ENCODE measurements at regions not wholly inside any gene's neighbourhood (a gene's known extent, or its start where the extent isn't known, plus 50 kb on each side); places are given as distances from the start of the nearest gene placed in this dataset.
"Not testable (repeated sequence)": the region's sequence is repeated elsewhere in the genome, so short reads cannot be mapped to it uniquely, and the experiment has no call there.

DNA sequence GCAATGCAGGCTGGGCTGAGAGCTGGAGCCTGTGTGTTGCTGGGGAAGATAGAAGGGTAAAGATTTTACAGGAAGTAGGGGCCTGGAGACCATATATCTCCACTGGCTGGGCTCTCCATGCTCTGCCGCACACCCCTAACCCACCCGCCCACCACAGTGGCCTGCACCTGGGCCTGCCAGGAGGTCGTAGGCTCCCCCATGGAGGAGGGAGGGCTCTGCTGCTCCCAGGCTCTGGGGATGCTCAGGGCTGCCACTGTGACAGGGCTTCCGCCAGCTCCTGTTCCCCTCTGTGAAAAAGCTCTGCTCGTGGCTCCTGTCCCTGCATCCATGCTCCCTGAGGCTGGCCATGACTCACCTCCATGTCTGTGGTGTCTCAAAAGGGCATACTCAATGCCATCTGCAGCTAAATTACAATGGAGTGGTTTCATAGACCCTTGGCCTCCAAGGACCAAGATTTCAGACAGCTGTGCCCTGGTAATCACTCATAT, 106.0 kb downstream of the CXCL12 start:
- no peak for DNase-seq (ENCODE audit: low read depth)

DNA sequence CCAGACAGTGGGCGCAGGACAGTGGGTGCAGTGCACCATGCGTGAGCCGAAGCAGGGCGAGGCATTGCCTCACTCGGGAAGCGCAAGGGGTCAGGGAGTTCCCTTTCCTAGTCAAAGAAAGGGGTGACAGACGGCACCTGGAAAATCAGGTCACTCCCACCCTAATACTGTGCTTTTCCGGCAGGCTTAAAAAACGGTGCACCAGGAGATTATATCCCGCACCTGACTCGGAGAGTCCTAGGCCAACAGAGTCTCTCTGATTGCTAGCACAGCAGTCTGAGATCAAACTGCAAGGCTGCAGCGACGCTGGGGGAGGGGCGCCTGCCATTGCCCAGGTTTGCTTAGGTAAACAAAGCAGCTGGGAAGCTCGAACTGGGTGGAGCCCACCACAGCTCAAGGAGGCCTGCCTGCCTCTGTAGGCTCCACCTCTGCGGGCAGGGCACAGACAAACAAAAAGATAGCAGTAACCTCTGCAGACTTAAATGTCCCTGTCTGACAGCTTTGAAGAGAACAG, 116.4 kb downstream of the CXCL12 start:
- DNase-seq (ENCODE audit: low read depth) = not testable (repeated sequence)

DNA sequence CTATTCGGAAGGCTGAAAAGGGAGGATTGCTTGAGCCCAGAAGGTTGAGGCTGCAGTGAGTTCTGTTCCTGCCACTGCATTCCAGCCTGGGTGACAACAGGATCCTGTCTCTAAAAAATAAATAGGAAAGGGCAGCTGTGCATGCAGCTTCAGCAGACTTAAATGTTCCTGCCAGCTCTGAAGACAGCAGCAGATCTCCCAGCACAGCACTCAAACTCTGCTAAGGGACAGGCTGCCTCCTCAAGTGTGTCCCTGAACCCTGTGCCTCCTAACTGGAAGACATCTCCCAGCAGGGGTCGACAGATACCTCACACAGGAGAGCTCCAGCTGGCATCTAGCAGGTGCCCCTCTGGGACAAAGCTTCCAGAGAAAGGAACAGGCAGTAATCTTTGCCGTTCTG, 117.9 kb downstream of the CXCL12 start:
- DNase-seq (ENCODE audit: low read depth) = no peak

DNA sequence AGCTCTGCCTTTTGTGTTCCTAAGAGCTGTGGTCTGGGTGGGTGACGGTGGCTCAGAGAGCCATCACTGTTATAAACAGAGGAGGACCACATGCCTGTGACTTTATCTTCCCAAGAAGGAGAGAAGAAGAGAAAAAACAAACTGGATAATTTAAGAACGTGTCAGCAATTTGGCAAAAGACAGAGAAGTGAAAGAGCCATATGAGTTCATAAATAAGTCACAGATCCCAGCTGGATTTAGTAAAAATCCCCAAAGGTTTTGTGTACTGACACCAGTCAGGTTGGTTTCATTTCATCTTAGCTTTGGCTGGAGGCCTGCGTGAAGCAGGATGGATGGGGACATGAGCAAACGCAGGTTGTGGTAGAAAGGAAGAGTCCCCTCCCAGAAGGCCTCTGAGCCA, 120.7 kb downstream of the CXCL12 start:
- DNase-seq (ENCODE audit: low read depth) = no peak

DNA sequence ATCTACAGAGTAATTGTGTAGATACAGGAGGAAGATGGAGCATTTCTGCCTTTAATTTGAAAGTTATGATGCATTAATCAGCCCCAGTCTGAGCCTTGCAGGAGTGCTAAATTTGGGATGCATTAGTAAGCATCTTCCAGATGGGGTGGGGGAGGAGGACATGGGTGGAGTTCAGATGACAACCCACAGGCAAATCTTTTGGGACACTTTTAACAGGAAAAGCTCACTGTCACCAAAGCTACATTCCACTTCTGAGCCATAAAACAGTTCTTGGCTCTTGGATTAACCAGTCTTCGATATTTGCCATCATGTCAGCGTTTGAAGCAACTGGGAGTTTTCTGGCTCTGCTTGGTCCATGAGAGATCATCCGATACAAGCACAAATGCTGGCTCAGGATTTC, 121.1 kb downstream of the CXCL12 start:
- DNase-seq (ENCODE audit: low read depth) = no peak

DNA sequence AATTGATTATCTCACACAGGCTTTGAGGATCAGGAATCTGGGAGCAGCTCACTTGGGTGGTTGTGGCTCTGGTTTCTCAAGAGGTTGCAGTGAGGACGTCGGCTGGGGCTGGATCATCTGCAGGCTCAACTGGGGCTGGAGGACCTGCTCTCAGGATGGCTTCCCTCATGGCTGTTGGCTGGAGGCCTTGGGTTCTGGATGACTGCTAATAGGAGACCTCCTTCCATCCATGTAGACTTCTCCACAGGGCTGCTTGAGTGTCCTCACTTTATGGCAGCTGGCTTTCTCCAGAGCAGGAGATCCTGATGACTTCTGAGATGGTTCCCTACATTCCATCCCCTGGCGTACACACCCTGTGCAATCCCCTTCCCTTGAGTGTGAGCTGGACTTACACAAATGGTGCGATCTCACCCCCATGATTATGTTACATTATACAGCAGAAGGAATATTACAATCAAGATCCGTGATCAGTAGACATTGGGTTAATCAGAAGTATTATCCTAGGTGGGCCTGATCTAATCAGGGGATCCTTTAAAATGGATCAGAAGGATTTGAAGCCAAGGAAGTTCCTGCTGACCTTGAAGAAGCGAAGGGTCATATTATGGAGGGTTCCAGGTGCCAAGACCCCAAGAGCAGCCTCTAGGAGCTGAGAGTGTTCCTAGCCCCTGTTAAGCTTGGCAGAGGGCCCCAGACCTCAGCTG, 122.2 kb downstream of the CXCL12 start:
- no peak for DNase-seq (ENCODE audit: low read depth)

DNA sequence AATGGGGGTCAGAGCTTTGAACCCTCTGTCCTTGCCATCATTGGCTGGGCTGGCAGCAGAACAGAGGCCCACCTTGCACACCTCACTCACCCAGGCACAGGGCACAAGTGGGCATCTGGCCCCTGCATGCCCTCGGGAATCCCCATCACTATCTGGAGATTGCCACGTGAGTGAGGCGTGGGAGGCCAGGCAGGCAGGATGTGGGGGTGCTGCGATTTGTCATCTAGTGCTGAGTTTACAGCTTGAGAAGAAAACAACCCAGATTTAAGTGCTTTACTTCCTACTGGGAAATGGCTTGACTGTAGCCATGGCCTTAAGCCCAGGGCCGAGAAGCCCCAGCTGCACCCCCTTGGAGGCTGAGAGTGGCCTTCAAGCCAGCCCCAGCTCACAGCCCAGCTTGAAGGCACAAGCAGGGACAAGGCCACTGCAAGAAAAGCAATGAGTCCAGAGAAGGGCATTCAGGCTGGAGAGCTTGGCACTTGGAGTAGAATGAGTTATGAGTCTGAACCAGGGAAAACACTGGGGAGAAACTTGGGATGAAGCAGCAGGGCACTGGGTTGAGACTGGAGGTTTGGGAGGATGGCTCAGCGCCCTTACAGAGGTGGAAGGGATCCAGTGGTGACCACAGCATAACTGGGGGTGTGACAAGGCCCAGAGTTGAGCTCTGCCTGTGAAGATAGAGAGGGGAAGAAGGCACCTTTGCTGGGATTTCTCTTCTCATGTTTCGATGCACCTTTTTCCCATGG, 123.0 kb downstream of the CXCL12 start:
- no peak for DNase-seq (ENCODE audit: low read depth)

DNA sequence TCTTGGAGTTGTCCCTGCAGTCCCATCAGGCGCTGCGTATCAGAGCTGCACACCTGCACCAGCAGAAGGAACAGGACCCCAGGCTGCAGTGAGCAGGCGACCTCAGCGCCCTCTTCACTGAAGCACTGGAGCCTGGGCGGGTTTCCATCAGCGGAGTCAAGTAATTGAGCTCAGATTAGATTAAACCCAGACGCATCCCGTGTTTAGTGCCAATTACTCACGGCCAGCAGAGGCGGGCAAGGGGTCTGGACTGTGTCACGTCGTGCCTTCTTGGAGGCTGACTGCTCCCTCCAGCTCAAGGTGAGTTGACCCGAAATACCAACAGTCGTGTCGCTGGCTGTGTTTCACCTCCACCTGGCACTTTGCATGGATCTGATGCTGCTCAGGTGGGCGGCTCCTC, 123.6 kb downstream of the CXCL12 start:
- DNase-seq (ENCODE audit: low read depth) = no peak

DNA sequence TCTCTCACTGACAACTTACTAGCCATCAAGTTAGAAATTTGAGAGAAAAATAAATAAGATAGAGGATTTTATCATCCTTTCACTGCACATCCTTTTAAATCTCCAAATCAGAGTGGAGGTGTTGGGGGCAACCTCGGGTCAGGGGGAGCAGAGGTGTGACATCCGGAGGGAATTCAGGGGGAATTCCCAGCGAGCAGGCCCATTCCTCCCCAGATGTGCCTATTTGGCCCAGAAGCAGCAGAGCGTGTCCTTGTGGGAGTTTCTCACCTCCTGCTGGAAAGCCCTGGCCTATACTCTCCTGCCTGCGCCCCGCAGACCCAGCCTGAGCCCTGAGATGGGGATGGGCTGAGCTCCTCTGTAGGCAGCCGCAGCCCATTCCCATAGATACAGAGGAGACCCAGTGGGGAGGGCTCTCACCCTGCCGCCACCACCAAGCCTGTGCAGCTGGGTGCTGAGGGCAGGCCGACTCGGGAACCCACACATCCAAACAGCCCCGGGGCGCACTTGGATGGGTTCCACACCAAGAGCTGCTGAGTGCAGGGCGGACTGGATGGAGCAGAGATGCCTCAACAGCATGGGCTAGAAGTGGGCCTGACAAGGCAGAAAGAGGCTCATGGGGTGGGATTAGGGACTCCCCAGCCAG, 124.5 kb downstream of the CXCL12 start:
- DNase-seq (ENCODE audit: low read depth) = no peak

DNA sequence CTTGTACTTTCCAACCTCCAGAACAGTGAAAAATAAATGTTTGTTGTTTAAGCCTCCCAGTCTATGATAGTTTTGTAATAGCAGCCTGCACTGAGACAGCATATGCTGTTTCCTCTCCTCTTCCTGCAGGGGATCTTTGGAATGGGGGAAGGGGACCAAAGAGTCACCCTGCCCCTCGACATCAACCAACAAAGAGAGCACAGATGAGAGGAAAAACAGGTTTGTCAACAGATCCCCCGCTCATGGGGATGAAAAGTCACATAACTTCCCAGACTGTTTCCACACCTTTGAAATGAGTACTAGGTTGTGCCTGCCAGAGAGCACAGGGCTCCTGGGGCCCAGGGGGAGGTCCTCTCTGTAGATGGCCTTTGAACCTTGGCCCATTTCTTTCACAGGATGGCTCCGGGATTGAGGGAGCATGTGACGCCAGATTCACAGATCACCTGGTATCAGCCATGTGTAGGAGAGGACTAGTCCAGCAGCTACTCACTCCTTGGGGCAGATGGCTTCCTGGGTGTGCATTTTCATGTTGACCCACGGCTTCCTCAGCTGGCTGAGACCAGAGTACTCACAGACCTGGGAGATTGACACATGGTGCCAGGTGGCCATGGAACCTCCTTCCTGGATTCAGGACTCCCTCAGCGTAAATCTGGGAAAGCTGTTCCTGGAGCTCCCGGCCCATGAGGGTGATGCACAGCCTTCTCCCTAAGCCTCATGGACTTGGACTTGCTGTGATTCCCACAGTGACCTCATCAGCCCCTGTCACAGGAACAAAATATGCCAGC, 125.6 kb downstream of the CXCL12 start:
- no peak for DNase-seq (ENCODE audit: low read depth)

DNA sequence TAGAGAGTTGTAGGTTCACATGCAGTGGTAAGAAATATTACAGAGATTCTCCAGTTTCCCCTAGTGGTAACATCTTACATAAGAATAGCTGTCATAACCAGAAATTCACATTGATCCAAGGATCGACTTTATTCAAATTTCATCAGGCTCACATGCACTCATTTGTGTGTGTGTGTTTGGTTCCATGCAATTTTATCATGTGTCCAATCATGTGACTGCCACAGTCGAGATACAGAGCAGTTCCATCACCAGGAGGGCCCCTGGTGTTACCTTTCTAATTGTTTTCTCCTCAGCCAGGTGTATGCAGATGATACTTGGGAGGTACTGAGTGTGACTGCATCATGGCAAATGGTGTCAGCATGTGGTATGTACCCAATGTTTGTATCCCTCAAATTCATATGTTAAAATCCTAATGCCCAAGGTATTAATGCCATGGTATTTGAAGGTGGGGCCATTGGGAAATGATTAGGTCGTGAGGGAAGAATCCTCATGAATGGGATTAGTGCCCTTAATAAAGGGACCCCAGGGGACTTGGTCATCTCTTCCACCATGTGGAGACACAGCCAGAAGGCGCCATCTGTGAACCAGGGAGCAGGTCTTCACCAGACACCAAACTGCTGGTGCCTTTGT, 126.3 kb downstream of the CXCL12 start:
- no peak for DNase-seq (ENCODE audit: low read depth)

DNA sequence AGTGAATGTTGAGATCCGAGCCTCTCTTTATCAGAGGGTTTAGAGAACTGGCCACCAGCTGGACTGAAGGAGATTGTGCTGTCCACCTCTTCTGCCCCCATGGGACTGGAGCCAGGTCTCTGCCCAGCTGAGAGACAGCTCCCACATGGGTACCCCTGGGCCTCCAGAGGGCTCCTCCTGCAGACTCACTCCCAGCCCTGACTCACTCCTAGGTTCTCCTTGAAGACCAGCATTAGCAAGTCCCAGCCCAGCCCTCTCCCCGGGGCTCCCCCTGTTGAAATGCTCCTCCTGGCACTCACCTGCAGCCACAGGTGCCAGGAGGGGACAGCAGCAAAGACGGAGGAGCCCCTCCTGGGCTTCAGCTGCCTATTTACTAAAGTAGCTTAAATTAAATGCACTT, 126.9 kb downstream of the CXCL12 start:
- no peak for DNase-seq (ENCODE audit: low read depth)

DNA sequence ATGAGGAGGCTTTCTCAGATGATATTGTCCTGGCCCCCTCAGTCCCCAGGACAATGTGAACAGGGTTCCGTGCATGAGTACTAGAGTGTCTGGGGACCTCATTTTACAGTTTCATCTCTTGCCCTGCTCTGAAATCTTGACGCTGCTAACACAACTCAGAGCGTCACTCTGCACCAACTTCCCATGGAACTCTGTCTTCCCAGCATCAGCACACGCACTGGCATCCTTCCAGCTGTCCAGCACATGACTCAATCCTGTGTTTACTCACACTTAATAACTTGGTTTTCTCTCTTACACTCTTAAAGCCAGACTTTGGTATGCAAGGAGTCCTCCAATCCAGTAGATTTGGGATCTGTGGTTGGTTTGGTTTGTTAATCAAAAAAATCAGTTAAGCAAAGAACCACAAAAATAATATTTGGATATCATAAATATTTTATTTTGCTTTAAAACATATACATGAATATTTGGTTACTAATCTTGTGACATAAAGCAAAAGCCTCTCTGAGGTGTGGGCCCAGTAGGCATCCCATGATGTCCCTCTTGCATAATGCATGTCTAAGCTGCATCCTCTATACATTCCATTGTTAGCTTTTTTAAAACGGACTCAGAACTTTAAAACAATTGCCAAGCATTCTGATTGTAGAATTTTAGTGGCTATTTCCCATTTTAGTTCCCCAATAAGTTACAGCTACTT, 131.0 kb downstream of the CXCL12 start:
- DNase-seq (ENCODE audit: low read depth) = no peak

DNA sequence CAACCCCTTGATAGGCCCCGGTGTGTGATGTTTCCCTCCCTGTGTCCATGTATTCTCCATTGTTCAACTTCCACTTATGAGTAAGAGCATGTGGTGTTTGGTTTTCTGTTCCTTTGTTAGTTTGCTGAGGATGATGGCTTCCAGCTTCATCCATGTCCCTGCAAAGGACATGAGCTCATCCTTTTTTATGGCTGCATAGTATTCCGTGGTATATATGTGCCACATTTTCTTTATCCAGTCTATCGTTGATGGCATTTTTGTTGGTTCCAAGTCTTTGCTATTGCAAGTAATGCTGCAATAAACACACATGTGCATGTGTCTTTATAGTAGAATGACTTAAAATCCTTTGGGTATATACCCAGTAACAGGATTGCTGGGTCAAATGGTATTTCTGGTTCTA, 132.3 kb downstream of the CXCL12 start:
- not testable (repeated sequence) for DNase-seq (ENCODE audit: low read depth)

DNA sequence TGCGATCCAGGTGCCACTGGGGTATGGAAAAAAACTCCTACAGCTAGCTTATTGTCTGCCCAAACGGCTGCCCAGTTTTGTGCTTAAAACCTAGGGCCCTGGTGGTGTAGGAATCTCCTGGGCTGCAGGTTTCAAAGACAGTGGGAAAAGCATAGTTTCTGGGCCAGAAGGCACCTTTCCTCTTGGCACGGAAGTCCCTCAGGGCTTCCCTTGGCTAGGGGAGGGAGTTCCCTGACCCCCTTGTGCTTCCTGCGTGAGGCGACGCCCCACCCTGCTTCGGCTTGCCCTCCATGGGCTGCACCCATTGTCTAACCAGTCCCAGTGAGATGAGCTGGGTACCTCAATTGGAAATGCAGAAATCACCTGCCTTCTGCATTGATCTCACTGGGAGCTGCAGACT, 135.0 kb downstream of the CXCL12 start:
- not testable (repeated sequence) for DNase-seq (ENCODE audit: low read depth)

DNA sequence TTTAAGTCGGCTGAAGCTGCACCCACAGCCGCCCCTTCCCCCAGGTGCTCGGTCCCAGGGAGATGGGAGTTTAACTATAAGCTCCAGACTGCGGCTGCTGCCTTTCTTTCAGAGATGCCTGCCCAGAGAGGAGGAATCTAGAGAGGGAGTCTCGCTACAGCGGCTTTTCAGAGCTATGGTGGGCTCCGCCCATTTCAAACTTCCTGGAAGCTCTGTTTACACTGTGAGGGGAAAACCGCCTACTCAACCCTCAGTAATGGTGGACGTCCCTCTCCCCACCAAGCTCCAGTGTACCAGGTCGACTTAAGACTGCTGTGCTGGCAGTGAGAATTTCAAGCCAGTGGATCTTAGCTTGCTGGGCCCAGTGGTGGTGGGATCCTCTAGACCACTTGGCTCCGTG, 135.4 kb downstream of the CXCL12 start:
- no peak for DNase-seq (ENCODE audit: low read depth)

DNA sequence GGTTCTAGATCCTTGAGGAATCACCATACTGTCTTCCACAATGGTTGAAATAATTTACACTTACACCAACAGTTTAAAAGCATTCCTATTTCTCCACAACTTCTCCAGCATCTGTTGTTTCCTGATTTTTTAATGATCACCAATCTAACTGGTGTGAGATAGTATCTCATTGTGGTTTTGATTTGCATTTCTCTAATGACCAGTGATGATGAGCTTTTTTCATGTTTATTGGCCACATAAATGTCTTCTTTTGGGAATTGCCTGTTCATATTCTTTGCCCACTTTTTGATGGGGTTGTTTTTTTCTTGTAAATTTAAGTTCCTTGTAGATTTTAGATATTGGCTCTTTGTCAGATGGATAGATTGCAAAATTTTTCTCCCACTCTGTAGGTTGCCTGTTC, 138.2 kb downstream of the CXCL12 start:
- DNase-seq (ENCODE audit: low read depth) = not testable (repeated sequence)

DNA sequence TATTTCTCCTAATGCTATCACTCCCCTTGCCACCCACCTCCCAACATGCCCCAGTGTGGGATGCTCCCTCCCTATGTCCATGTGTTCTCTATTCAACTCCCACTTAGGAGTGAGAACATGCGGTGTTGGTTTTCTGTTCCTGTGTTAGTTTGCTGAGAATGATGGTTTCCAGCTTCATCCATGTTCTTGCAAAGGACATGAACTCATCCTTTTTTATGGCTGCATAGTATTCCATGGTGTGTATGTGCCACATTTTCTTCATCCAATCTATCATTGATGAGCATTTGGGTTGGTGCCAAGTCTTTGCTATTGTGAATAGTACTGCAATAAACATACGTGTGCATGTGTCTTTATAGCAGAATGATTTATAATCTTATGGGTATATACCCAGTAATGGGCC, 138.6 kb downstream of the CXCL12 start:
- not testable (repeated sequence) for DNase-seq (ENCODE audit: low read depth)

DNA sequence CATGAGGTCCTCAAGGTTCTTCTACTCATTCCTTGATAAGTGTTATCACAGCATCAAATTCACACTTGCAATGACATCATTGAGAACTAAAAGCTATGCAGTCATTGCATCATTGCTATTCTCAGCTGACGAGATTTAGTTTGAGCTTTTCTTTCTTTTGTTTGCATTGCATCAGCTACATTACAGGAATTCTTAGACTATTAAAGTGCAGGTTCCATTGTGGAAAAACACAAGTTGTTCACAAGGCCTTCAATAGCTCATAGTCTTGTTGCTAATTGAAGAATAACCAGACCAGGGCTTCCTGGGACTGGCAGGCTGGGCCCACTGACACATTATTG, 139.3 kb downstream of the CXCL12 start:
- DNase-seq (ENCODE audit: low read depth) = no peak

DNA sequence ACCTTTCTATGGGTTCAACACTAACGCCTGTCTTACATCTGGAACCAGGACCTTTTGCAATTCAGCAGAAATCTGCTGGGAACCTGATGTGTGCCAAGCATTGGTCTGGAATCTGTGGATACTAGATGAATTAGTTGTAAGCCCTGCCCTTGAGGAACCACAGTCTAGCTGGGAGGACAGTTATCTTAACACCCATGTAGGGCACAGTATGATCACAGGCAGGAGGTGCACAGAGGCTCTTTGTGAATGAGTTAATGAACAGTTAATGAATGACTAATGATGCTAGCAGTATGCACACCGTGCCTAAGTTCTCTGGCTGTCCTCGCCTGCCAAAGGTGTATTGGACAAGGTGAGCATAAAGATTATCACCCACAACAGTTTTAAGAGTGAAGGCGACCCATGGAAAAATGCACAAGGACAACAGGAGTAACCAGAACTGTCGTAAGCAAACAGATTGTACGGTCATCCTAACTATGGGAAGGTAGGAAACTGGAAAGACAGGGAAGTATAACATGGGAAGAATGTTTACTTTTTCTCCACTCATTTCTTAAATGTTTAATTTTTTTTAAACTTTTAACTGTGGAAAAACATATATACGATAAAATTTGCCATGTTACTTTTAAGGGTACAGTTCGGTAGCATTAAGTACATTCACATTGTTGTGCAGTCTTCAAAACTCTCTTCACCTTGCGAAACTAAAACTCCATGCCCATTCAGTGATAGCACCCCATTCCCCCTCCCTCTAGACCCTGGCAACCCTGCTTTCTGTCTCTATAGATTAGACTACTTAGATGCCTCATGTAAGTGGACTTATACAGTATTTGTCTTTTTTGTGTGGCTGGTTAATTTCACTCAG, 139.9 kb downstream of the CXCL12 start:
- no peak for DNase-seq (ENCODE audit: low read depth)

All from stimulated activated CD8-positive, alpha-beta memory T cell treated with anti-CD3 and anti-CD28 coated beads, Interleukin-7, amount 100 ng/mL, for 24 hours (primary cell).